Uterus (tissue), 2 donors: ENCODE measurements at regions not wholly inside any gene's neighbourhood (a gene's known extent, or its start where the extent isn't known, plus 50 kb on each side); places are given as distances from the start of the nearest gene placed in this dataset.

Experiments
- CTCF ChIP-seq, 4 experiments: fragments of 200-600 bp in 2 of 4; fragments of 450-650 bp in 2 of 4; sonication (generic) in 2 of 4; IDR thresholded peaks; one replicate each; pipeline ENCODE4 v1.5.1; 2016 to 2019; ENCODE audit warnings: antibody characterized with exemption in 4 of 4, mild to moderate bottlenecking in 2 of 4, moderate library complexity in 1 of 4
- POLR2A ChIP-seq, 2 donors: fragments of 450-650 bp; IDR thresholded peaks; one replicate each; pipeline ENCODE4 v1.6.1; 2016; ENCODE audit warnings: antibody characterized with exemption in 2 of 2, mild to moderate bottlenecking in 1 of 2, moderate library complexity in 1 of 2

- TF ChIP-seq CTCF (IDR thresholded peaks at IDR 0.05) (no peak), POLR2A (IDR thresholded peaks at IDR 0.05) (no peak)
Measured at GRCh38 chr2:234770715-234771141, 181.1 kb upstream of the SH3BP4 start.
